Endothelial cell (in vitro differentiated cells): ENCODE measurements at regions not wholly inside any gene's neighbourhood (a gene's known extent, or its start where the extent isn't known, plus 50 kb on each side); places are given as distances from the start of the nearest gene placed in this dataset.

ENCODE experiments used
- DNase-seq: peaks from one replicate; pipeline ENCODE4 v3.0.0; 2021; ENCODE audit warnings: low spot score
- H3K27ac Mint-ChIP-seq: one replicate; pipeline ENCODE4 v1.8.0; 2021; ENCODE audit warnings: mixed read lengths, inconsistent platforms; ENCODE audit not compliant: unreplicated experiment
- H3K27me3 Mint-ChIP-seq: one replicate; pipeline ENCODE4 v1.8.0; 2021; ENCODE audit warnings: mild to moderate bottlenecking, moderate library complexity, mixed read lengths, inconsistent platforms; ENCODE audit not compliant: unreplicated experiment
- H3K36me3 Mint-ChIP-seq: one replicate; pipeline ENCODE4 v1.8.0; 2021; ENCODE audit warnings: mild to moderate bottlenecking, low read depth, mixed read lengths, inconsistent platforms; ENCODE audit not compliant: unreplicated experiment
- H3K4me1 Mint-ChIP-seq: one replicate; pipeline ENCODE4 v1.8.0; 2021; ENCODE audit warnings: mild to moderate bottlenecking, mixed read lengths, inconsistent platforms; ENCODE audit not compliant: unreplicated experiment
- H3K4me3 Mint-ChIP-seq: one replicate; pipeline ENCODE4 v1.8.0; 2021; ENCODE audit warnings: mild to moderate bottlenecking, mixed read lengths, inconsistent platforms; ENCODE audit not compliant: unreplicated experiment
- H3K9me3 Mint-ChIP-seq: one replicate; pipeline ENCODE4 v1.8.0; 2021; ENCODE audit warnings: mixed read lengths, inconsistent platforms; ENCODE audit not compliant: unreplicated experiment
- TF ChIP-seq, protein P1 (sequence below): fragments of 200-600 bp; sonication (generic); IDR thresholded peaks from one replicate; pipeline ENCODE4 v1.5.0; 2021; ENCODE audit warnings: antibody characterized with exemption; ENCODE audit not compliant: unreplicated experiment

DNA sequence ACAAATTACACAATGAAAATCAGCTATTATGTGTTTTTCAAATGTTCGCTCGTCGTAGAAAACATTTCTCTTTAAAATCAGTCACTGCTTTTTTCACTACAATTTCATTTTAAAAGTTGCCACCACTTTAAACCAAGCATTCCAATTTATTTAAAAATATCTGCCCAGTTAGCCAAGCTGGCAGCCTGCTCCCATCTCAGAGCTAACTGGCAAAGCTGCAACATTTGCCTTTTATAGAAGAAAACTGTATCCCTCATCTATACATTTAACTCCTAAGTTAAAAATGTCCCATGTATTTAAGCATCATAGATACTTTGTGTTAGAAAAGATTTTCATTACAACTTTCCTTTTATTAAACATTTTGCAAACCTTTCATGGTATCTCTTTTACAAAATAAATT, 294.9 kb upstream of the ADAMTS16 start:
- H3K4me3 Mint-ChIP-seq: no peak overlapping the region
- H3K9me3 Mint-ChIP-seq: no peaks in the 10 kb centered on the region
- DNase-seq: no peak
- no peak overlapping the region for H3K27ac Mint-ChIP-seq
- H3K36me3 Mint-ChIP-seq: no peaks in the 10 kb centered on the region
- TF ChIP-seq, protein P1, sequence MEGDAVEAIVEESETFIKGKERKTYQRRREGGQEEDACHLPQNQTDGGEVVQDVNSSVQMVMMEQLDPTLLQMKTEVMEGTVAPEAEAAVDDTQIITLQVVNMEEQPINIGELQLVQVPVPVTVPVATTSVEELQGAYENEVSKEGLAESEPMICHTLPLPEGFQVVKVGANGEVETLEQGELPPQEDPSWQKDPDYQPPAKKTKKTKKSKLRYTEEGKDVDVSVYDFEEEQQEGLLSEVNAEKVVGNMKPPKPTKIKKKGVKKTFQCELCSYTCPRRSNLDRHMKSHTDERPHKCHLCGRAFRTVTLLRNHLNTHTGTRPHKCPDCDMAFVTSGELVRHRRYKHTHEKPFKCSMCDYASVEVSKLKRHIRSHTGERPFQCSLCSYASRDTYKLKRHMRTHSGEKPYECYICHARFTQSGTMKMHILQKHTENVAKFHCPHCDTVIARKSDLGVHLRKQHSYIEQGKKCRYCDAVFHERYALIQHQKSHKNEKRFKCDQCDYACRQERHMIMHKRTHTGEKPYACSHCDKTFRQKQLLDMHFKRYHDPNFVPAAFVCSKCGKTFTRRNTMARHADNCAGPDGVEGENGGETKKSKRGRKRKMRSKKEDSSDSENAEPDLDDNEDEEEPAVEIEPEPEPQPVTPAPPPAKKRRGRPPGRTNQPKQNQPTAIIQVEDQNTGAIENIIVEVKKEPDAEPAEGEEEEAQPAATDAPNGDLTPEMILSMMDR: no peak
- no peaks in the 10 kb centered on the region for H3K4me1 Mint-ChIP-seq
- no peaks in the 10 kb centered on the region for H3K27me3 Mint-ChIP-seq

DNA sequence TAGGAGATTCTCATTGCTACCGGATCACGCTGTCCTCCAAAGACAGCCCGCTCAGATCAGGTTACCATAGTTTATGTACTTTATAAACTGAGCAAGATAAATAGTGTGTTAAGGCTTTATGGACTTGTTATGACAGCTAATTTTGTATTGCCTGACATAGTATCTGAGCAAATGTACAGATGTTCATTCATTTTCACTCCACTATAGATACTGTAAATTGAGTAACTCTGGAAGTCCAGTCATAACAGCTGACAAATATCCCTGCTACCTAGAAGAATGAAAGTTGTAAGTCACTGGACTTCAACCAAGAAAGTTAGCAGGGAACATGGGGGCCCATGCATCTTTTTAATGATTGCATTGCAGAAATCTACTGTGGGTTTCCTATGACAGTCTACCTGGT, 292.4 kb upstream of the ADAMTS16 start:
- Mint-ChIP-seq H3K36me3 (no peaks in the 10 kb centered on the region), H3K9me3 (no peaks in the 10 kb centered on the region), H3K4me1 (no peaks in the 10 kb centered on the region), H3K27me3 (no peaks in the 10 kb centered on the region), H3K27ac (no peak overlapping the region), H3K4me3 (no peak overlapping the region)
- TF ChIP-seq, protein P1: no peak
- DNase-seq: no peak

DNA sequence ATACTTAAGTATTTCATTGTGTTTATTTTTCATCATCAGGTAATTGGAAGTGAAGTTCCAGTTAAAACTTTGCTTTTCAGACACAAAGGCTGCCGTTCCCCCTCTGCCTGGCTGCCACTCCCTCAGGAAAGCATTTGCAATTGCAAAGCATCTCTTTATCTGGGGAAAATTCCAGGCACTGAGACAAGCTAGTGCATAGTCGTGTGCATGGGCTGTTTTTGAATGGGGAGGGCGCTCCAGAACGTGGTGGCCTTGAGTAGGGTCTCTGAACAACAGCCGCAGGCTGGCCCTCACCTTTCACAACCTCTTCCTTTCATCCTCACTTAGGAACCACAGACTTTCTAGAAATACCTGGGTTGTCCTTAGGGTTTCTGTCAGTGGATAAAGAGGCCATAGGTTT, 285.1 kb upstream of the ADAMTS16 start:
- H3K27me3 Mint-ChIP-seq: no peaks in the 10 kb centered on the region
- TF ChIP-seq, protein P1: no peak
- H3K4me1 Mint-ChIP-seq: no peaks in the 10 kb centered on the region
- no peaks in the 10 kb centered on the region for H3K9me3 Mint-ChIP-seq
- no peak for DNase-seq
- no peaks in the 10 kb centered on the region for H3K36me3 Mint-ChIP-seq
- no peak overlapping the region for H3K4me3 Mint-ChIP-seq
- H3K27ac Mint-ChIP-seq: no peak overlapping the region

DNA sequence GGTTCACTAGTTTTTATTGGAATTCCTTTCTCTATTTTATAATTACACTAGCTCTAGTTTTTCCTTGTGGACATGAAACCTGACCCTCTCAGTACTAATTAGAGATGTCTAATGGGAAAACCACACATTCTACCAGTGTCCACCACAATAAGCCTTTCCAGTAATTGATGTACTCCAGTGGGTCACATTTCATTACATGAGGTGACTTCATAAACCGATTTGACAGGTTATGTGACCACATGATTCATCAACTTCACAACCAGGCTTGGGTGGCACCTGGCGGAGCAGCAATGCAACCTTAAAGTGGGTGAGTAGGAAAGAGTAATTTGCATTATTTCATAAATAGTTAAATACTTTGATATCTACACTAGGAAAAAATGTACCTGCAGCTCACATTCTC, 284.2 kb upstream of the ADAMTS16 start:
- TF ChIP-seq, protein P1: no peak
- no peak for DNase-seq
- Mint-ChIP-seq H3K9me3 (no peaks in the 10 kb centered on the region), H3K27ac (no peak overlapping the region), H3K4me1 (no peaks in the 10 kb centered on the region), H3K4me3 (no peak overlapping the region), H3K36me3 (no peaks in the 10 kb centered on the region), H3K27me3 (no peaks in the 10 kb centered on the region)

DNA sequence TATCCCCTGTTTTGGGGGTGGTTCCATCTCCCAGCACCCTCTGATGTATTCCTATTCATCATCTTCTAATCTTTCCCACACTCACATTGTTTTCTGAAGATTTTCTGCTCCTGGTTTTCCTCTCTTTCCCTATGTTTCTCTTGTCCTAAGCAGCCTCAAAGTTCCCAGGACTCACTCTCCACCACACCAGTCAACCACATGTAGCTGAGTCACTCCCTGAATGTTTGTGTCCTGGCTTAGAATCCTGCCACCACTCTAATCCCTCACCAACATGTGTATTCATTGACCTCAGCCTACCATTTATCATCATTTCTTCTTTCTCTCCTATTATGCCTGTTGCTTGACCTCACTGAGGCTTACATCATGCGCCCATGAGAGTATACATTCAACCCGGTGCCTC, 282.4 kb upstream of the ADAMTS16 start:
- H3K27me3 Mint-ChIP-seq: peaks cover 2% of the 10 kb centered on the region
- no peaks in the 10 kb centered on the region for H3K4me1 Mint-ChIP-seq
- H3K4me3 Mint-ChIP-seq: no peak overlapping the region
- H3K27ac Mint-ChIP-seq: no peak overlapping the region
- no peaks in the 10 kb centered on the region for H3K9me3 Mint-ChIP-seq
- H3K36me3 Mint-ChIP-seq: no peaks in the 10 kb centered on the region
- no peak for DNase-seq
- TF ChIP-seq, protein P1: no peak
